Fibroblast of peridontal ligament (primary cell): ENCODE measurements at regions not wholly inside any gene's neighbourhood (a gene's known extent, or its start where the extent isn't known, plus 50 kb on each side); places are given as distances from the start of the nearest gene placed in this dataset.
"Not testable (repeated sequence)": the region's sequence is repeated elsewhere in the genome, so short reads cannot be mapped to it uniquely, and the experiment has no call there.

ENCODE experiments used
- DNase-seq: peaks from one replicate; pipeline ENCODE4 v3.0.0-alpha.2; 2010; ENCODE audit errors: extremely low read depth

DNA sequence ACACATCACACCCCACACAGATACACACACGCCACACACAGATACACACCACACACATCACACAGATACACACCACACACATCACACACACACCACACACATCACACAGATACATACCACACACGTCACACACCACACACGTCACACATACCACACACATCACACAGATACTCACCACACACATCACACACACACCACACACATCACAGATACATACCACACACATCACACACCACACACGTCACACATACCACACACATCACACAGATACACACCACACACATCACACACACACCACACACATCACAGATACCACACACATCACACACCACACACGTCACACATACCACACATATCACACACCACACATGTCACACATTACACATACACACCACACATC lies 159.3 kb downstream of the NDUFA10 start:
- not testable (repeated sequence) for DNase-seq

DNA sequence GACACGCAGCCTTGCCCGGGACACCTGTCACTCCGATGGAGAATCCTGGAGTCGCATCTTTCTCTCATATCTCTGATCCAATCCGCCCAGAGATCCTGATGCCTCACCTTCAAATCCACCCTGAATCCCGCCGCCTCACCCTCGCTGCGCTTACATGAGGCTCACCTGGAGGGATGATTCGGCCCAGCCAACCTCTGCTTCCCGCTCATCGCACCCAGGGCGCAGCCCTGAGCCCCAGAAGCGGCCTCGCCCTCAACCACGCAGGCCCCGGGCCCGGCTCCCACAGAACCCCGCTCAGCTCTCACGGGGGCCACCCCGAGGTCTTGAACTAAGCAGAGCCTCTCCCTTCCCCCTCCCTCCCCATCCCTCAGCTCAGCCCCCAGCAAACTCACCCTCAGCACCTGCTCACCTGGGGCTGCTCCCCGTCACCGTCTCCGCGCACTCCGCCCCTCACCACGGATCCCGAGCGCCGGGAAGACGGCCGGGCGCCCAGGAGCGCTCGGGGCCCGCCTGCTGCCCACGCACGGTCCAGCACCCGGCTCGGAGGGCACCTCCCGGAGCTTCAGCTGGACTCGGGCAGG lies 160.0 kb downstream of the NDUFA10 start:
- no peak for DNase-seq

DNA sequence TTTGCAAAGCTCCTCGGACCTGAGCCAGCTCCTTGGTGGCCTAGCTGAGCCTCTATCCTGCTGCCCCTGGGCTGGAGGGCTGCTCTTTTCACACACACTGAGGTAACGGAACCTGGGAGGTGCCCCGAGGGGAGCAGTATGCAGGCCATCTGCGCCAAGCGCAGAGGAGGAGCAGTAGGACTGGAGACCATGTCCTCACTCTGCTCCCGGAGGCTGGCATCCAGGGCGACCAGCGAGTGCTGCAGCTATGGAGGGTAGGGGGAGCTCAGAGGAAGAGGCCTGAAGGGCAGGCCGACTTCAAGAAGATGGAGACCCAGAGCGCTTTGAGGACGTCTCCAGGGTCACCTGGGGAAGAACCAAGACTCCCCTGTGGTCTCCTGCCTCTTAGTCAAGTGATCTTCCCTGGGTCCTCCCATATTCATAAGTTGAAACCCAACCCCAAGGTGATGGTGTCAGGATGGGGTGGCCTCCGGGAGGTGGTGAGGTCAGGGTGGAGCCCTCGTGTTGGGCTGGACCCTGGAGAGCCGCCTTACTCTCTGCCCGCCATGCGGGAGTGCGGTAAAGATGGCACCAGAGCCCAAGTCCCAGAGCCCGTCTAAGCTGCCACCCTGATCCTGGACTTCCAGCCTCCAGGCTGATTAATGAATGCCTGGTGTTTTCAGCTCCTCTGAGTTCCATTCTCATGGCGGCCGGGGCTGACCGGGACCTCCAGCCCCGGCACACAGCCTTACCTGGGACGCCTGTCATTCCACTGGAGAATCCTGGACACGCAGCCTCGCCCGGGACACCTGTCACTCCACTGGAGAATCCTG lies 160.7 kb downstream of the NDUFA10 start:
- no peak for DNase-seq

DNA sequence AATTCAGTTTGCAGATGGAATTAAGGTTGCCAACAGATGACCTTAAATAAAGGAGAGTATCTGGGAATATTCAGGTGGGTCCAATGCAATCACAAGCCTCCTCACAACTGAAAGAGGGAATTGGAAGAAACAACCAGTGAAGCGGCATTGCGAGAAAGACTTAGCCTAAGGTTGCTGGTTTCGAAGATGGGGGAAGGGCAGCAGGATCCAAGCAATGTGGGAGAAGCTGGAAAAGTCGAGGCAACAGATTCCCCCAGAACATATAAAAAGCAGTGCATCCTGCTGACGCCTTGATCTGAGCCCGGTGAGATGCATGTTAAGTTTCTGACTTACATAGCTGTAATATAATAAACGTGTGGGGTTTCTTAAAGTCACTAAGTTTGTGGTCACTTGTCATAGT lies 162.5 kb downstream of the NDUFA10 start:
- no peak for DNase-seq

DNA sequence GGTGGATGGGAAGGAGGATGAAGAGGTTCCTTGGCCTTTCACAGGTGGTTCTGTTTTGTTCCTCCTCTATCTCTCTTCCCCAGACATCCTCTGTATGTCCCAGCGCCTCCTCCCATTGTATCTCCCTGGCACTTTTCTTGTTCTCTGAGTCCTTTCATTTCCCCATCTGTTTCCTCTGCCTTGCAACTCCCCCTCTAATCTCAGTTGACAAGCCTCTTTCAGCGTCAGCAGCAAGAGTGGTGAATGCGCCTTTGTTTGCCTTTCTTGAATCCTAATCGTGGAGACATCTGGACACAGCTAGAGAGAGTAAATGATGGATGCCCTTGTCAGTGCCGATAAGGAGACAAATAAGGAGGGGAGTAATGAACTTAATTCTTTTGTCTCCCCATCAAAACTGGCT lies 167.0 kb downstream of the NDUFA10 start:
- no peak for DNase-seq

DNA sequence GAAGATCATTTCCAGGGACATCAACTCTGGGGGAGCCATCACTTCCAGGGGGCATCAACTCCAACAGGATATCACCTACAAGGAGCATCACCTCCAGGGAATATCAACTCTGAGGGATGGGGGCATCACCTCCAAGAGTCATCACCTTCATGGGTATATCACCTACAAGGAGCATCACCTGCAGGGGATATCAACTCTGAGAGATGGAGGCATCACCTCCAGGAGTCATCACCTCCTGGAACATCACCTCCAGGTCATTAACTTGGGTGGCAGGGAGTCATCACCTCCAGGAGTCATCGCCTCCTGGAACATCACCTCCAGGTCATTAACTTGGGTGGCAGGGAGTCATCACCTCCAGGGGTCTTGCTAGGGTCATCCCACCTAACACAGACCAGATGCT lies 167.6 kb downstream of the NDUFA10 start:
- DNase-seq, result no peak

DNA sequence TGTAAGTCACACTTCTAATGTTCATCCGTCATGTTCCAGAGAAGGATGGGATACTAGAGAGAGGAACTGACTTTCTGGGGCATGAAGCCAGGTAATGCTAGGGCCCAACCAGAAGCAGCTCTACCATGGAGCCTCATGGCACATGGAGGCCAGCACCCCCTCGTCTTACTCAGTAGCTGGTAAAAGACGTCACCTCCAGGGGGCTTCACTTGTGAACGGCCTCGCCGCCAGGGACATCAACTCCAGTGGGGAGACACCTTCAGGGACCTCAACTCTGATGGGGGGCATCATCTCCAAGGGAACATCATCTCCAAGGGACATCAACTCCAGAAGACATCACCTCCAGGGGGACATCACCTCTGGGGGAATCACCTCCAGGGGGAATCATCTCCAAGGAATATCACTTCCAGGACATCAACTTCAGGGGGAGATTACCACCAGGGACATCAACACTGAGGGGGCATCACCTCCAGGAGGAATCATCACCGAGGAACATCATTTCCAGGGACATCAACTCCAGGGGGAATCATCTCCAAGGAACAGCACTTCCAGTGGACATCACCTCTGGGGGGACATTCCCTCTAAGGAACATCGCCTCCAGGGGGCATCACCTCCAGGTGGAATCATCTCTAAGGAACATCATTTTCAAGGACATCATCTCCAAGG lies 168.4 kb downstream of the NDUFA10 start:
- no peak for DNase-seq

DNA sequence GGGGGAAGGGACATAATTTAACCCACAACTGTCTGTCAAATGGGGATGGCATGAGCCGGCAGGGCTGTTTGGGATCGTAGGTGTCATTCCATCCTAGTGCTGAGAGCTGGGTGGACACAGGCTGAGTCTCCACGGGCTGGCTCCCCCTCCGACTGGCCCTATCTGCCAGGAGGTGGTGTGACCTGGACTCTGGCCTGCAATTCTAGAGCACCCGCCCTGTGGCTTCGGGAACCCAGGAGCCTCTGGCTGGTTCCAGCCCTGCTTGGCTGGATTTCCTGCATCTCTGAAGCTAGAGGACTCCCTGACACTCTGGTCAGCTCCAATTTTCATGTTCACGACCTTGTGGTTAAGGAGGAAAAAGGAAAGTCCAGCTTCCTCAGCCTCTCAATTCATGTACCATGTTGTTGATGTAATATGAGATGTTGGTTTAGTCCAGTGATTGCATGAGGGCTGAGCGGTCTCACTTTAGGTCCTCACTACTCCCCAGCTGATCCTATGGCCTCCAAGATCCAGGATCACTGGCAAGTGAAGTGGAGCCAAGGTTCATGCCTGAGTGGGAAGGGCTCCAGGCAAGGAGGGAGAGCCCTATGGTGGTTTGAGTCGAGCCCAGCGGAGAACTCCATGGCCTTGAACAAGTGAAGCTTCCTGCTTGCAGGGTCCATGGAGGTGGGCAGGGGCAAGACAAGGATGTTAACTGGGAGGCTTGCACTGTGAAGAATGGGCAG lies 169.1 kb downstream of the NDUFA10 start:
- no peak for DNase-seq

DNA sequence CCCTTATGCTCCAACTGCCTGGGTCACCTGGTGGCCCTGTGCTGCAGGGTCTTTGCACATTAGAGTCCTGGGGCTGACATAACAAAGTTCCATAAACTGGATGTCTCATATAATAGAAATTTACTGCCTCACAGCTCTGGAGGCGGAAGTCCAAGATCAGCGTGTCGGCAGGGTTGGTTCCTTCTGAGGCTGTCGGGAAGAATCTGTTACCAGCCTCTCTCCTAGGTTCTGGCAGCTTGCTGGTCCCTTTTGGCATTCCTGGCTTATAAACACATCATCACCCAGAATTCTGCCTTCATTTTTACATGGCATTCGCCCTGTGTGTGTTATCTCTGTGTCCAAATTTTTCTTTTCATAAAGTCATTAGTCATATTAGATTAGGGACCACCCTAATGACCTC lies 170.5 kb downstream of the NDUFA10 start:
- no peak for DNase-seq

DNA sequence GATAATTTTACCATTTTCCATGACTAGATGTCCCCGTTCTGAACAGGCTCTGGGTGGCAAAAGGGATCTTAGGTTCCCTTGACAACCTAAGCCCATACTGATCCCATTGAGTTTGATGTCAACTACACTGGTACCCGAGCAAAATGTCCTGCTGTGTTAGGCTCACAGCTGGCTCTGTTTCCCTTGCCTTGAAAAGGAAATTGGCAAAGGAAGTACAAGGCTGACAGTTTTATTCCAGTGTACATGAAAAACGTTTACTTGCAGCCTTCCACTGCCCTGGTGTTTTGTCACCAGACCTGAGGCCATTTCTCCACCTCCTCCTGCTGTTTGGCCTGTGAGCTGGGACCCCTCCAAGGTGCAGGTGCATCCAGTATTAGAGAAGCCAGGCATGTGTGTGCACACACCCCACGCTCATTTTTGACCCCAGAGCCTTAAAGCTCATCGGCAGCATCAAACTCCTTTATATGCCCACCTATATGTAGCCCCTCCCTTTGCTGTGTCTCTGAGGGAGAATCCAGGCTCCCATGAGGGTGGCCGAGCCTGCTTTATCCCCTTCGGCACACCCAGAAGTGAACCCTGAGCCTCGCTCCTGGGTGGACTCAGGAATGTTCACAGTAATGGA lies 171.3 kb downstream of the NDUFA10 start:
- no peak for DNase-seq

DNA sequence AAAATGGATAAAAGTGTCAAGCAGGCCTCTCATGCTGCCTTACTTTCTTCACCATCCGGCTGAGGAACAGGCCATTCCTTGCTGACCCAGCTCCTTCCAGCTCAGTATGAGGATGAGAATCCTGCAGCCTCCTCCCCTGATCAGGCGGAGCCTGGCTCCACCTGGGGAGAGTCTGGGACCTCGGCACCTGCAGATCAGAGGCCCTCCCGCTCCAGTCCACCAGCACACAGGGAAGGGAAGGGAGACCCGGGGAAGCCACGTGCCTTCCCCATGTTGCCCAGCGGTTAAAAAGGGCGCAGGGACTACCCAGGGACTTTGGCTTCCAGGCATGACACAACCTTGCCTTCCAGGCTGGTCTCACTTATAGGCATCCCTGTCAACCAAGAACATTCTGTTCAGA lies 172.0 kb downstream of the NDUFA10 start:
- DNase-seq, result no peak

DNA sequence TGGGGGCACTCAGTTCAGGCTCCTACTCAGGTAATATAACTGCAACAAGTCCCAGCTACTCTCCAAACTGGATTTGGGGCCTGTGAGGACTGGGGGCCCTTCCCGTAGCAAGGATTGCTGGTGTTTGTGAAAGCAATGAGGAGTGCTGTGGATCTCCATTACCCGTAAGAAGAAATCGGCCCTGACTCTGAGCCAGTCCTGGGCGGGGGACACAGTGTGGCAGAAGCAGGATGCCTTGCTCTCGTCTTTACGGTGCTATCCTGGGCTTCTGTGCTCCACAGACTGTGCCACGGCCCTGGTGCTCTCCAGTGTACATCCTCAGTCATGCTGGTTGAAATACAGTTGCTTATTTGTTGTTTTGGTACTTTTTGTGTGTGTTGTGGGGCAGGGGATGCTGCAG lies 172.9 kb downstream of the NDUFA10 start:
- DNase-seq, result no peak

DNA sequence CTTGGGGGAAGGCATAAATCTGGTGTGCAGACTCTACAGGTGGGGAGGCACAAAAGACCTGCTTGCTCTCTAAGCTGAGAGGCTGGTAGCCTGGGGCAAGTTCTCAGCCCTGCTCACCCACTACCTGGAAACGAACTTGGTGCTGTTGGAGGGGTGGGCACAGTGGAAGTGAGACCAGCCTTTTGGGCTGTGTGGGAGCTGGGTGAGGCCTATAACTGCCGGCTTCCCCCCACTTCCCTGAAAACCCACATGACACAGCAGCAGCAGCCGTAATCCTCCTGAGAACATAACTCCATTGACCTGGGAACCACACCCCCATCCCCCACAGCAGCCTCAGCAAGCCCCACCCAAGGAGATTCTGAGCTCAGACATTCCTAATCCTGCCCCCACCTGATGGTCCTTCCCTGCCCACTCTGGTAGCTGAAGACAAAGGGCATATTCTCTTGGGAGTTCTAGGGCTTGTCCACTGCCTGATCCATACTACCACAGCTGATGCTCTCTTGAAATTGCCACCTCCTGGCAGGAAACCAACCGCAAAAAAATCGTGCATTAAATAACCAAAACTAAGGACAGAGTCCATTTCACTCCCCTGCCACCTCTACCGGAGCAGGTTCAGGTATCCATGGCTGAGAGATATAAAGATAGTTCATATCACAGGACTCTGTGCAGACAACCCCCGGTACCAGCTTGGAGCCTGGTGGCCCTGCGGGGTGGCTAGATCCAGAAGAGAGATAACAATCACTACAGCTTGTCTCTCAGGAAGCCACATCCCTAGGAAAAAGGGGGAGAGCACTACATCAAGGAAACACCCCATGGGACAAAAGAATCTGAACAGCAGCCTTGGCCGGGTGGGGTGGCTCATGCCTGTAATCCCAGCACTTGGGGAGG lies 178.1 kb downstream of the NDUFA10 start:
- no peak for DNase-seq

DNA sequence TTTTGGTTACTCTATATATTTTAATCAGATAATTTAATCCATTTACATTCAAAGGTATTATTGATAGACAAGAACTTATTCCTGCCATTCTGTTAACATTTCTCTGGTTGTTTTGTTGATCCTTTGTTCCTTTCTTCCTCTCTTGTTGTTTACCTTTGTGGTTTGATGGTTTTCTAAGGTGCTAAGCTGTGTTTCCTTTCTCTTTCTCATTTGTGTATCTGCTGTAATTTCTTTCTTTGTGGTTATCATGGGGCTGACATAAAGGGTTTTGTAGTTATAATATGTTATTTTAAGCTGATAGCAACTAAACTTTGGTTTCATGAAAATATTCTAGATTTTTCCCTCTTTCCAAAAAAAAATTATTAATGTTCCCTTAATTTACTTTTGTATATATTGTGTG lies 179.2 kb downstream of the NDUFA10 start:
- no peak for DNase-seq

DNA sequence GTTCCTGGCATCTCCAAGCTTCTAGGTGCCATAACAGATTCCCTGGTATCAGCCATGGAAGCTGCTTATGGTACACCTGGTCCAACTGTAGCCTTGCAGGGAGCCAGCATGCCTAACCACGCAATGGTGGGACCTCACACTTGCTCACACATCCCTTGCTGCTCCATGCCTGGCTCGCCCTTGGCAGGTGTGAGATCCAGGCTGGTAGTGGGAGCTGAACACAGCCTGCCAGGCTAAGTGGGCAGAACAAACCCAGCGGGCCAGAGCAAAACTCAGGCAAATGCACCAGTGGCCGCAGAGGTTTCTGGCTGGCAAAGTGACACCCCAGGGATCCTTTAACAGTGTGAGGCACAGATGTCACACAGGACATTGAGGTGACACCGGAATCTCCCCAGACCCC lies 185.8 kb downstream of the NDUFA10 start:
- DNase-seq, result no peak

DNA sequence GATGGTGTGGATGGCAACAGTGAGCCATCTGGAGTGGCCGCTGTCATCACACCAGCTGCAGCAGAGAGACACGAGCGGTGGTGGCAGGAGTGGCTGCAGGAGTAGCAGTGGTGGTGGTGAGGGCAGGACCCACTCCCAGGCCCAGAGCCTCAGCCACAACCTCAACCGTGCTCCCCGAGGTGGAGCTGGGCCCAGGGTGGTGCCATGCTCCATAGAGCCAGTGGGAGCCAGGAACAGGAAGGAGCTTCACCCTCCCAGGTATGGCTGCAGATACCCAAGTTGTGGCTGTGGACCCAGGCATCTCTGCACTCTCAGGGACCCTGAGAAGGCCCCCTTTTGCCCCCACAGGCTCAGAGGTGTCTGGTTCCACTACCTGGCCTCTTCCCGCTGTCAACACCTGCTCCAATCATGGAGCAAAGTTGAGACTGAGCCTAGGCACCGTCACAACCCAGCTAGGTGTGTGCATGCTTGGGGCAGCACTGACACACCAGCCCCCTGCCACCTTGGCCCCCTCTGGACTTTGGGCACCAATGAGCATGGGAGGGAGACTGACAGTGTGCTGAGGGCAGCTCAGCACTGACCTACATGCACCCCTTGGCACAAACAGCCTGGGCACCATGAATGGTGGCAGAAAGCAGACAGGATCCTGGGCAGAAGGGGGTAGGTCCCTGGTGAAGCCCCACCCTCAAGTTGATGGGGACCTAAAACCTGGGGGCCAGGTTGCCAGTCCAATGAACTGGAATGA lies 188.9 kb downstream of the NDUFA10 start:
- no peak for DNase-seq

DNA sequence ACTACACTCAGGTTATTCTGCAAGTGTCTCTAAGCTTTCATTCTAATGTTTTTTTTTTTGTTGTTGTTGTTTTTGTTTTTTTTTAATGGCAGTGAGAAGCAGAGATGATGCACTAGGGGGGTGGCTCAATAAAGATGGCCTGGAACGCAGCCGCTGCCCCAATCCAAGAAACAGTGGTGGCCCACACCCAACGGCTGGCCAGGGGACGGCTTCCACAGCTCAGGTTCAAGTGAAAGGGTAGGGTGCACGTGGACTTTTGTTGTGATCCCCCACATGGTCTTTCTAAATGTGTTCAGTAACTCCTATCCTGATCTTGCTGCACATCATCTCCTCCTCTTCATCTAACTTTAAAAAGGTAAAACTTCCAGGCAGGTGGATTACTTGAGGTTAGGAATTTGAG lies 190.1 kb downstream of the NDUFA10 start:
- no peak for DNase-seq

DNA sequence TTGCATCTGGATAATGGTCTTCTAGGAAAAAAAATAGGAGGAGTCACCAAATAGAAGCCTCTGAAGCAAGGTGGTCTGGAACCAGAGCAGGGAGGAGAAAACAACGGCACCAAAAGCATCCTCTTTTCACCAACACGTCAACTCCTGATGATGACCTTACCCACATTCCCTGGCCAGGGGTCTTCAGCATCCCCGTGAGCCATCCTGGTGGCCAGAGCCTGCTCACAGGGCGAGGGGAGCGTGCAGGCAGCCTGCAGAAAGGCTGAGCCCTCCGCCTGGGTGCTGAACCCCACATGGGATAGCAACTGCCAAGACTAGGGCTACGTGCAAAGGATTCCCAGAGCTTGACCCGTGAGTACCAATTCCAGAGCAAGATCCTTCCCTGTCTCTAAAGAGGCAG lies 191.0 kb downstream of the NDUFA10 start:
- DNase-seq, result no peak

DNA sequence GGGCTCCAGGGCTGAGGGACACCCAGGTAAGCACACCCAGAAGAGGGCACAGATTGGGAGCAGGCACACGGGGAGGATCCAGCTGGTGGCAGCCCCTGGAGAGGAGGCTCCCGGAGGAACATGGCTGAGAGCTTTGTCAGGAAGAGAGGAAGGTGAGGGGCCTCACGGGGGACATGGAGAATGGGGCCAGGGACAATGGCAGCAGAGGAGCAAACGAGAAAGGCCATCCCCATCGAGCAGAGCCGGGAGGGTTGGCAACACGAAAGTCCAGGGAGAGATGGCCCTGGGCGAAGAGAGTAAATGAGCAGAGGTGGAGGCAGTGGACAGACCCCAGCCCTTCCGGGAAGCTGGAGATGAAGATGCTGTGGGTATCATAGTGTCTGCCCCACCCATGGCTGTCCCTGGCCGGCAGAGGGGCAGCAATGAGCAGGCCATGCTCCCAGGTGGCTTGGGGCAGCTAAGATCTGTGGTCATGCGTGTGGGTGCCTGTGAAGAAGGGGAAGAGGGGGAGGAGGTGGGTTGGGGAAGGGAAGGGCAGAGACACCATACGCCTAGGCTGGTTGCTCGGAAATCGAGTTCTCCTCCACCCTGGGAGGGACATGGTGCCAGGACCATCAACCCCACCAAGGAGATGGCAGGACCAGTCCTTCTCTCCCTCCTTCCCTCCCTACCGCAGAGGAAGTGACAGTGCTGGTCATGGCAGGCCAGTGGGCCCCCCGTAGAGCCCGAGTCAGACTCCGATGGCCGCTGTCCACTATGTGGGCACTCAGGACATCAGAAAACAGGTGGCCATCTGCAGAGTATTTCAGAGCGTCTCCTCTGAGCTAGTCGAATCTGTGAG lies 191.7 kb downstream of the NDUFA10 start:
- no peak for DNase-seq
